ENCODE measurements at regions not wholly inside any gene's neighbourhood (a gene's known extent, or its start where the extent isn't known, plus 50 kb on each side); places are given as distances from the start of the nearest gene placed in this dataset.

DNA sequence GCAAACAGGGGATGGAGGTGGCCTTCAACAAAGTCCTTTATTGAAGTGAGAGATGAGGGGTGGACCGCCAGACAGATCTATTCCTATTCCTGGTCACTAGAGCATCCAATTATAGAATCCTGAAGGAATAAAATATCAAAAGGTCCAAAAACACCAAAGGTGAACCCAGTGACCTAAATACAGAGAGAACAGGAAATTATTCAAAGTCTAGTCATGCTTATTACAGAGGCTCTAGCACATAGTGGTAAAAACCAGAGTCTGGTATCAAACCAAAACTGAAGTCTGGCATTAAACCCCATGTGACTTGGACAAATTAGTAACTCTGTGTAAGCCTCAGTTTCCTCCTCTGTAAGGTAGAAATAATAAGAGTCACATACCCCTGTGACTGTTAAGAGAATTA, 100.5 kb upstream of the SNX2 start:
- H3K9me3 ChIP-seq (ENCODE audit: control insufficient read depth, insufficient read depth, low read length), result no peaks in the 10 kb centered on the region
- H4K8ac ChIP-seq (ENCODE audit: low read depth in 2 of 2, low read length in 2 of 2), result no peak overlapping the region
- H3K79me1 ChIP-seq (ENCODE audit: low read depth in 1 of 2, low read length in 2 of 2), result no peaks in the 10 kb centered on the region
- DNase-seq (no peak), ATAC-seq (ENCODE audit: low read depth) (no peak)
- no peak overlapping the region for H2AK9ac ChIP-seq (replicated peaks; ENCODE audit: low read depth, low read length, poor library complexity)
- no peak overlapping the region for H3K9ac ChIP-seq (ENCODE audit: low read depth, low read length)
- dilution Hi-C loops (cut with HindIII; ENCODE audit: low sequenced_read_pairs, unreplicated experiment), result no loop called here
- no peak overlapping the region for H3K23ac ChIP-seq (ENCODE audit: low read depth, low read length)
- H3K4me2 ChIP-seq (ENCODE audit: low read depth, low read length), result no peak overlapping the region
- in situ Hi-C loops (cut with MboI; ENCODE audit: low sequenced_read_pairs), result no loop called here
- H2AFZ ChIP-seq (replicated peaks; ENCODE audit: low read length, poor library complexity), result no peak overlapping the region
- no peak overlapping the region for H3K4me3 ChIP-seq (ENCODE audit: insufficient read depth, low read depth, low read length)
- H4K5ac ChIP-seq (ENCODE audit: low read depth, low read length), result no peak overlapping the region
- H4K91ac ChIP-seq (ENCODE audit: insufficient read depth, low read depth, low read length), result no peak overlapping the region
- peaks cover 1% of the 10 kb centered on the region for H3K27me3 ChIP-seq (ENCODE audit: control insufficient read depth, insufficient read depth, low read length)
- H3K14ac ChIP-seq (replicated peaks; ENCODE audit: low read depth, low read length), result no peak overlapping the region
- no peak overlapping the region for H2AK5ac ChIP-seq (ENCODE audit: low read depth, low read length)
- no peak overlapping the region for H2BK120ac ChIP-seq (ENCODE audit: low read depth, low read length)
- no peak overlapping the region for H3K56ac ChIP-seq (ENCODE audit: extremely low read depth, insufficient read depth, low read length)
- intact Hi-C loops (cut with micrococcal nuclease), result no loop called here
- no CpG with 5 or more reads among the region's 1 CpG for WGBS, 2 experiments (ENCODE audit: extremely low coverage in 2 of 2, insufficient read length in 1 of 2)
- ChIA-PET CTCF (no interaction called here), POLR2A (ENCODE audit: unreplicated experiment) (no interaction called here)
- no peaks in the 10 kb centered on the region for H3K9me1 ChIP-seq (ENCODE audit: insufficient read depth, low read length)
- H2BK15ac ChIP-seq (ENCODE audit: low read depth, low read length), result no peak overlapping the region
- TF ChIP-seq RFX5 (IDR thresholded peaks at IDR 0.05; ENCODE audit: low read depth, low read length) (no peak), FOS (IDR thresholded peaks at IDR 0.05; ENCODE audit: low read depth, low read length) (no peak)
- H3K4me1 ChIP-seq (ENCODE audit: control insufficient read depth, insufficient read depth, low read length), result no peaks in the 10 kb centered on the region
- H2BK5ac ChIP-seq (ENCODE audit: low read depth, low read length, poor library complexity, severe bottlenecking), result no peak overlapping the region
- no peaks in the 10 kb centered on the region for H4K20me1 ChIP-seq (ENCODE audit: insufficient read depth, low read length)
- H3K27ac ChIP-seq (ENCODE audit: insufficient read depth, low read length), result no peak overlapping the region
- H3K18ac ChIP-seq (ENCODE audit: low read depth, low read length), result no peak overlapping the region
- BruUV-seq (replicated peaks), result no TSS peak
- H2BK20ac ChIP-seq (ENCODE audit: low read depth, low read length), result no peak overlapping the region
- no peak overlapping the region for H3K4ac ChIP-seq (ENCODE audit: low read depth, low read length)
- H3K36me3 ChIP-seq (ENCODE audit: control insufficient read depth, insufficient read depth, low read length), result no peaks in the 10 kb centered on the region

All from IMR-90 (cell line).